ENCODE measurements at regions not wholly inside any gene's neighbourhood (a gene's known extent, or its start where the extent isn't known, plus 50 kb on each side); places are given as distances from the start of the nearest gene placed in this dataset.
"Not testable (repeated sequence)": the region's sequence is repeated elsewhere in the genome, so short reads cannot be mapped to it uniquely, and the experiment has no call there.

- DNase-seq (ENCODE audit: low read depth in 2 of 2, low spot score in 1 of 2), result peak in 1 of 2 donors; percentile 35
These were observed 67.0 kb upstream of the TNFAIP3 start for GRCh38 chr6:137799950-137800568.

GRCh38 chr6:137800762-137801161 lies 66.3 kb upstream of the TNFAIP3 start:
- DNase-seq (ENCODE audit: low read depth in 2 of 2, low spot score in 1 of 2), result no peak

GRCh38 chr6:137801352-137802114 lies 65.5 kb upstream of the TNFAIP3 start:
- no peak for DNase-seq (ENCODE audit: low read depth in 2 of 2, low spot score in 1 of 2)

GRCh38 chr6:137802408-137803182 lies 64.5 kb upstream of the TNFAIP3 start:
- no peak for DNase-seq (ENCODE audit: low read depth in 2 of 2, low spot score in 1 of 2)

- DNase-seq (ENCODE audit: low read depth in 2 of 2, low spot score in 1 of 2), result no peak
These were observed 62.4 kb upstream of the TNFAIP3 start for GRCh38 chr6:137804637-137805036.

- no peak for DNase-seq (ENCODE audit: low read depth in 2 of 2, low spot score in 1 of 2)
These were observed 61.4 kb upstream of the TNFAIP3 start for GRCh38 chr6:137805622-137806021.

GRCh38 chr6:137806914-137807682 lies 60.0 kb upstream of the TNFAIP3 start:
- DNase-seq (ENCODE audit: low read depth in 2 of 2, low spot score in 1 of 2), result no peak

GRCh38 chr6:137808191-137808590 lies 58.9 kb upstream of the TNFAIP3 start:
- no peak for DNase-seq (ENCODE audit: low read depth in 2 of 2, low spot score in 1 of 2)

GRCh38 chr6:137808836-137809315 lies 58.2 kb upstream of the TNFAIP3 start:
- no peak for DNase-seq (ENCODE audit: low read depth in 2 of 2, low spot score in 1 of 2)

- DNase-seq (ENCODE audit: low read depth in 2 of 2, low spot score in 1 of 2), result not testable (repeated sequence)
These were observed 57.0 kb upstream of the TNFAIP3 start for GRCh38 chr6:137809895-137810553.

GRCh38 chr6:137810554-137811120 lies 56.4 kb upstream of the TNFAIP3 start:
- no peak for DNase-seq (ENCODE audit: low read depth in 2 of 2, low spot score in 1 of 2)

- peak; percentile 59 to 72 for DNase-seq (ENCODE audit: low read depth in 2 of 2, low spot score in 1 of 2)
These were observed 55.7 kb upstream of the TNFAIP3 start for GRCh38 chr6:137811121-137811915.

GRCh38 chr6:137811916-137812553 lies 55.0 kb upstream of the TNFAIP3 start:
- no peak for DNase-seq (ENCODE audit: low read depth in 2 of 2, low spot score in 1 of 2)

GRCh38 chr6:137813308-137813970 lies 53.6 kb upstream of the TNFAIP3 start:
- no peak for DNase-seq (ENCODE audit: low read depth in 2 of 2, low spot score in 1 of 2)

GRCh38 chr6:137814030-137814429 lies 53.0 kb upstream of the TNFAIP3 start:
- DNase-seq (ENCODE audit: low read depth in 2 of 2, low spot score in 1 of 2), result not testable (repeated sequence)

- DNase-seq (ENCODE audit: low read depth in 2 of 2, low spot score in 1 of 2), result no peak
These were observed 51.4 kb upstream of the TNFAIP3 start for GRCh38 chr6:137815692-137816091.

- no peak for DNase-seq (ENCODE audit: low read depth in 2 of 2, low spot score in 1 of 2)
These were observed 50.9 kb upstream of the TNFAIP3 start for GRCh38 chr6:137816133-137816579.
